HCT116 (cell line): ENCODE measurements at regions not wholly inside any gene's neighbourhood (a gene's known extent, or its start where the extent isn't known, plus 50 kb on each side); places are given as distances from the start of the nearest gene placed in this dataset.

Experiments used
- CTCF ChIP-seq, 3 experiments: fragments of 200-600 bp in 1 of 3; sonication (generic) in 1 of 3; IDR thresholded peaks in 2 of 3; conservative IDR thresholded peaks in 1 of 3; 2 replicates each; pipeline ENCODE4 v1.5.1; 2012 to 2017; ENCODE audit warnings: low read depth in 2 of 3, low read length in 2 of 3, antibody characterized with exemption in 1 of 3, borderline replicate concordance in 1 of 3, control low read depth in 1 of 3, mild to moderate bottlenecking in 1 of 3, mixed read lengths in 1 of 3, mixed run types in 1 of 3, moderate library complexity in 1 of 3; ENCODE audit not compliant: insufficient read depth in 1 of 3
- EZH2 ChIP-seq: fragments of 200-600 bp; sonication (generic); IDR thresholded peaks from 2 replicates; pipeline ENCODE4 v1.6.1; 2017; ENCODE audit warnings: antibody characterized with exemption, mixed run types
- JUND ChIP-seq: IDR thresholded peaks from 2 replicates; pipeline ENCODE4 v1.6.1; 2012
- POLR2A ChIP-seq: IDR thresholded peaks from 2 replicates; pipeline ENCODE4 v1.7.0; 2011; ENCODE audit warnings: borderline replicate concordance; ENCODE audit not compliant: insufficient read depth, insufficient read length; ENCODE audit errors: extremely low read depth
- POLR2AphosphoS5 ChIP-seq: IDR thresholded peaks from 2 replicates; pipeline ENCODE4 v1.6.1; 2011; ENCODE audit warnings: mild to moderate bottlenecking, low read depth, low read length, moderate library complexity
- SP1 ChIP-seq: IDR thresholded peaks from 2 replicates; pipeline ENCODE4 v1.6.1; 2012; ENCODE audit warnings: low read depth
- TCF7L2 ChIP-seq: IDR thresholded peaks from 2 replicates; pipeline ENCODE4 v1.7.0; 2011; ENCODE audit warnings: borderline replicate concordance, inconsistent platforms; ENCODE audit not compliant: insufficient read depth, insufficient read length; ENCODE audit errors: extremely low read depth
- YY1 ChIP-seq: IDR thresholded peaks from 2 replicates; pipeline ENCODE4 v1.6.1; 2011; ENCODE audit warnings: low read length, low read depth, moderate library complexity, mild to moderate bottlenecking; ENCODE audit not compliant: insufficient replicate concordance; ENCODE audit errors: extremely low read depth
- ZBTB33 ChIP-seq: IDR thresholded peaks from 2 replicates; pipeline ENCODE4 v1.6.1; 2011; ENCODE audit warnings: mild to moderate bottlenecking, low read length, moderate library complexity; ENCODE audit not compliant: insufficient replicate concordance; ENCODE audit errors: extremely low read depth
- TF ChIP-seq, protein P1 (sequence below): IDR thresholded peaks from 2 replicates; pipeline ENCODE4 v1.6.1; 2012
- TF ChIP-seq, protein P2 (sequence below): IDR thresholded peaks from 2 replicates; pipeline ENCODE4 v1.6.1; 2012

DNA sequence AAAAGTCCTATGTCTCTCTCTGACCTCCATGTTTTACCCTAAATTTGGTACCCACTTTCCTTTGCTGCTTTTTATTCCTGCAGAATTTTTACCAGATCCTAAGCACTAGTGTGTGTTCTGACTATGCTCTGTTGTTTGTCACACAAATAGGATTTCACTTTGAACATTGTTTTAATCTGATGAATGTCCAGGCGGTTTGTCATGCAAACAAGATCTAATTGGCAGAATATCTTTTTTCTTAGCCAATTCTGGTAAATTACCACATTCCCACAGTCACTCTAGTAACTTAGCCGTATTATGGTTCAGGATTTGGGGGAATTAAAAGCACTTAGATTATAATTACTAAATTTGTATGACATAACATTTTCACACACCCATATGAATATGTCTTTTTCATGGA, 557.2 kb upstream of the BOD1L1 start:
- TF ChIP-seq CTCF (IDR thresholded peaks at IDR 0.05 in 2 of 3, conservative IDR thresholded peaks at IDR 0.05 in 1 of 3; ENCODE audit: borderline replicate concordance in 1 of 3, insufficient read depth in 1 of 3, low read depth in 2 of 3, low read length in 2 of 3) = no peak
- TF ChIP-seq POLR2A = no peak
- no peak for TF ChIP-seq ZBTB33
- no peak for TF ChIP-seq JUND
- TF ChIP-seq TCF7L2 = no peak
- TF ChIP-seq EZH2 = no peak
- no peak for TF ChIP-seq SP1
- TF ChIP-seq, protein P1, sequence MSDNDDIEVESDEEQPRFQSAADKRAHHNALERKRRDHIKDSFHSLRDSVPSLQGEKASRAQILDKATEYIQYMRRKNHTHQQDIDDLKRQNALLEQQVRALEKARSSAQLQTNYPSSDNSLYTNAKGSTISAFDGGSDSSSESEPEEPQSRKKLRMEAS = no peak
- TF ChIP-seq YY1 = no peak
- no peak for TF ChIP-seq POLR2AphosphoS5
- TF ChIP-seq, protein P2, sequence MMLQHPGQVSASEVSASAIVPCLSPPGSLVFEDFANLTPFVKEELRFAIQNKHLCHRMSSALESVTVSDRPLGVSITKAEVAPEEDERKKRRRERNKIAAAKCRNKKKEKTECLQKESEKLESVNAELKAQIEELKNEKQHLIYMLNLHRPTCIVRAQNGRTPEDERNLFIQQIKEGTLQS = no peak
